GM12873 (cell line): ENCODE measurements at regions not wholly inside any gene's neighbourhood (a gene's known extent, or its start where the extent isn't known, plus 50 kb on each side); places are given as distances from the start of the nearest gene placed in this dataset.

ENCODE experiments used
- TF ChIP-seq, protein P1 (sequence below): IDR thresholded peaks from 2 replicates; pipeline ENCODE4 v1.5.1; 2012; ENCODE audit warnings: low read depth, mild to moderate bottlenecking, moderate library complexity, low read length, control low read depth; ENCODE audit not compliant: insufficient read depth; ENCODE audit errors: missing control alignments

DNA sequence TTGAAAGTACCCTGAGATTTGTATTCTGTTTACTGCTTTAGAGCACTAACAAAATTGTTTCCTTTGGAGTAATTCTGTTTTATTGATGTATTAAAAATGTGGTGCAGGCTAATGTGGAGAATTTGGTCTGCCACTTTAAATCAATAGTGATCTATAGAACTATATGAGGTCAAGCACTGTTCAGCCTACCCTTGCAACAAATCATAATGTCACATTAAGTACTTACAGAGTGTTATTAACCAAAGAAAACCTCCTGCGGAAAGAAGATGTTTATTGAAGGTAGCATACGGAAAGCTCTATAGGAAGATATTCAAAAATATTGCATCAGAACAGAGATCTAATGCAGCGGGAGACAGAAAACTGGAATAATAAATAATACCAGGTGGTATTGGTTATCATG, 865.0 kb upstream of the TYRP1 start:
- TF ChIP-seq, protein P1, sequence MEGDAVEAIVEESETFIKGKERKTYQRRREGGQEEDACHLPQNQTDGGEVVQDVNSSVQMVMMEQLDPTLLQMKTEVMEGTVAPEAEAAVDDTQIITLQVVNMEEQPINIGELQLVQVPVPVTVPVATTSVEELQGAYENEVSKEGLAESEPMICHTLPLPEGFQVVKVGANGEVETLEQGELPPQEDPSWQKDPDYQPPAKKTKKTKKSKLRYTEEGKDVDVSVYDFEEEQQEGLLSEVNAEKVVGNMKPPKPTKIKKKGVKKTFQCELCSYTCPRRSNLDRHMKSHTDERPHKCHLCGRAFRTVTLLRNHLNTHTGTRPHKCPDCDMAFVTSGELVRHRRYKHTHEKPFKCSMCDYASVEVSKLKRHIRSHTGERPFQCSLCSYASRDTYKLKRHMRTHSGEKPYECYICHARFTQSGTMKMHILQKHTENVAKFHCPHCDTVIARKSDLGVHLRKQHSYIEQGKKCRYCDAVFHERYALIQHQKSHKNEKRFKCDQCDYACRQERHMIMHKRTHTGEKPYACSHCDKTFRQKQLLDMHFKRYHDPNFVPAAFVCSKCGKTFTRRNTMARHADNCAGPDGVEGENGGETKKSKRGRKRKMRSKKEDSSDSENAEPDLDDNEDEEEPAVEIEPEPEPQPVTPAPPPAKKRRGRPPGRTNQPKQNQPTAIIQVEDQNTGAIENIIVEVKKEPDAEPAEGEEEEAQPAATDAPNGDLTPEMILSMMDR: no peak

DNA sequence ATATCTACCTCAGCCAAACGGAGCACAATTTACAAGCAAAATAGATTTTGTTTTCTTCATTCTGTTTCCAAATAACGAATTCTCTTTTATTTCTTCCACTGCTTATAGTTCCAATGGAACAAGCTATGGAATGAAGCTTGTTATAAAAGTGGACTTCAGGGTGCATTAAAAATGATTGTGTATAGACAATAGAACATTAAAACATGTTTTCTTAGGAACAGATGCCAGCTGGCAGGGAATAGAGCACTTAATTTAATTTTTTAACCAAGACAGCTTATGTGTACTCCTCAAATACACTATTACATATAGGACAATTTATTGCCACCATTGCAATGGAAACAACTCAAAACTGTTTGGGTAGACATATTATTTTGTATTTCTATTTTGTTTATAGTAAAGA, 860.1 kb upstream of the TYRP1 start:
- TF ChIP-seq, protein P1: no peak

DNA sequence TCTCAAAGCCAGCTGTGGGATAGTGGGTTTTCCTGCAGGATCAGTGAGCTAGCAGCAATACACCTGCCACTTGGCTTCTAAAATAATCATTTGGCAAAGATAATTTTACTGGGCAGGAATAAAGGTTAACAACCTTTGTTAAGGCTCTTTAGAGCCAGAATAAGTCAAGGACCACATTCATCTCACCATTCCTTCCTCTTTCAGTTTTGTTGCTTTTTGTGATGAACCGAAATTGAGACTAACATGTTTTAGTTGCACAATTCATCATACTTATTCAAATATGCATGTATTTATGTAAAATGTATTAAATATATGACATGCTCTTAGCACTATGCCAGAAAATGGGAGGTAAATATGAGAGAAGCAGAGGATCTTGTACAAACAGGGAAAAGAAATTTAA, 824.4 kb upstream of the TYRP1 start:
- TF ChIP-seq, protein P1: no peak

DNA sequence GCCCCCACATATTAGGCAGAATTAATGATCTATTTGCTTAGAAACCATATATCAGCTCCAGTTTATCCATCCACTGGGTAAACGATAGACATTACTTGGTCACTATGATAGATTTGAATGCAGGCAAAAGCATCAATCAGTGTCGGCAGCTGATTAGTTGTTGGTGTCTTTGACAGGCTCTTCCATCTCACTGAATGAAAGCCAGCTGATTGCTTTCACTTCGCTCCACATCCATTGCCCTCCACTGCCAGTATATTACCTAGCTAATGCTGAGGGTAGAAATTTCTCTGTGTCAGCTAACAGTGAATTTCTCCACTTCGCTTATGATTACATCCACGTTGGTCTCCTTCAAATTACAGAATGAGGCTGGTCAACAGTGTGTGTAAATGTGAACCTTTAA, 821.3 kb upstream of the TYRP1 start:
- TF ChIP-seq, protein P1: no peak

DNA sequence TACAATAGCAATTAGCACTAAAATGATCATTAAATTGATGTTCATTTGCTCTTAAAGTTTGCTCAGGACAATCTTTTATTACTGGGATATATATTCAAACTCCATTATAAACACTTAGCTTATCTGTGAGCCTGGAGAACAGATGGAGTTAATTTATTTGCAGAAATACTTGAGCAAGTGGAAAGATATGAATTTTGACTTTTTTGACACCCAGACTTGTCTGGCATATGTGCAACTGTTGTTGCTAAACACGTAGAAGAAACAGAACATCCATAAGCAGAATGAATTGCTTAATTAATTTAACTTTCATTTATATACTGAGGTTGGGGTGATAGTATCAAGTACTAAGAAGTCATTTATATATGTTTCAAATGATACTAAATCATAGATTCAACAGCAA, 820.7 kb upstream of the TYRP1 start:
- TF ChIP-seq, protein P1: no peak

DNA sequence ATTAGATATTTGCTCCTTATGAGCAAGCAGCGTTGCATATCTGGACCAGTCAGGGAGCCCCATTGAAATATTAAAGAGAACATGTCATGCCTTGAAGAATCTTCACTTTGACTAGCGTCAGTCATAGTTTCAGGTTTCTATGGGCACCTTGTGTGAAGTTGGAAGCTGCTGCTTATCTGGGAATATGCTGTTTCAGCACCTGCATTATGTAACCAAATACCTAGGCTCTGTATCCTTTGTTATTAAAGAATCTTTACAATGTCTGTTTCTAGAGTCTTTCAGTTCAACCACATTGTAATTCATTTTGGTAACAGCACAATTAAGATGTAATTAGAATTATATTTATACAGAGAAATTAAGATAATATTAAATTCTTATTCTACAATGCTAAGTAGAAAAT, 818.8 kb upstream of the TYRP1 start:
- TF ChIP-seq, protein P1: no peak

DNA sequence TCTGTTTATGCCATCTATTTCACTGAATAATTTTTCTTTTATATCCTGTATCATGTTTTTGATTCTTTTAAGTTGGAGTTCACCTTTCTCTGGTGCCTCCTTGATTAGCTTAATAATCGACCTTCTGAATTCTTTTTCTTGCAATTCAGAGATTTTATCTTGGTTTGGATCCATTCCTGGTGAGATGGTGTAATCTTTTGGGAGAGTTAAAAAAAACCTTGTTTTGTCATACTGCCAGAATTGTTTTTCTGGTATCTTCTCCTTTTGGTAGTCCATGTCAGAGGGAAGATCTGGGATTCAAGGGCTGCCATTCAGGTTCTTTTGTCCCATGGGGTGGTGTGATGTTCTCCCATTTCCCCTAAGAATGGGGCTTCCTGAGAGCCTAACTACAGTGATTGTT, 800.8 kb upstream of the TYRP1 start:
- TF ChIP-seq, protein P1: no peak
